Activated CD8-positive, alpha-beta memory T cell treated with anti-CD3 and anti-CD28 coated beads, Interleukin-2, amount 50 U/mL, for 4 hours (primary cell): ENCODE measurements at regions not wholly inside any gene's neighbourhood (a gene's known extent, or its start where the extent isn't known, plus 50 kb on each side); places are given as distances from the start of the nearest gene placed in this dataset.
A peak's percentile ranks its signal among the peaks of the same experiment; 100 is the strongest.

Experiments used
- DNase-seq: peaks from one replicate; pipeline ENCODE4 v3.0.0-alpha.2; 2020

DNA sequence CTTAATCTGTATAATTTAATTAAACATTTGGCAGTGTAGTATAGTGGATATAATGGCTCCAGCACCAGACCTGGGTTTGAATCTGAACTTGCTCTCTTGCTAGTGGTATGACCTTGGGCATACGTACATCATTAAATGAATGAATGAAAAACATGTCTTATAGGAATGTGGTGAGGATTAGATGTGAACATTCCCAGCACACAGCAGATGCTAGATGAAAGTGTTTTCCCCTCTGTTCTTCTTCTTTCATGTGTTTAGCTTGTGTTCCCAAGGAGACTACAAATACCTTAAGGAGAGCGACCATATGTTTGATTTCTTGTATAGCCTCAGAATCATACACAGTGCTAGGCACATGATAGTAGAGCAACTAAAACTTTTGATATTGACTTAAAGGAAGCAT lies 56.5 kb downstream of the CT47B1 start:
- no peak for DNase-seq

DNA sequence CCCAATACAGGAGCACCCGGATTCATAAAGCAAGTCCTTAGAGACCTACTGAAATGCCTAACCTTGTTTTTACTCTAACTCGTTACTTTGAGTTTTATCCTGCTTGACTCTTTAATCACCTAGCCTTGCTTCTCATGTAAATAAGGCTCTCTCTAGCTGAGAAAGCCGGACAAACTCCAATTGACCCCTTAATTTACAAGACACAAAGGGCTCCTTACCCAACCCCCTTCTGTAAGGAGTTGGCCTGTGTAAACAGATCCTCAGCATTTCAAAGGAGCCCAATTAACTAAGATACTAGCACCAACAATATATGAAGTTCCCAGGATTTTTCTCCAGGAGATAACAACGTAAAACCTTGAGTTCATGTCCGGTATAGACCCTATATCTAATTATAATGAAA lies 61.7 kb downstream of the CT47B1 start:
- DNase-seq: no peak

DNA sequence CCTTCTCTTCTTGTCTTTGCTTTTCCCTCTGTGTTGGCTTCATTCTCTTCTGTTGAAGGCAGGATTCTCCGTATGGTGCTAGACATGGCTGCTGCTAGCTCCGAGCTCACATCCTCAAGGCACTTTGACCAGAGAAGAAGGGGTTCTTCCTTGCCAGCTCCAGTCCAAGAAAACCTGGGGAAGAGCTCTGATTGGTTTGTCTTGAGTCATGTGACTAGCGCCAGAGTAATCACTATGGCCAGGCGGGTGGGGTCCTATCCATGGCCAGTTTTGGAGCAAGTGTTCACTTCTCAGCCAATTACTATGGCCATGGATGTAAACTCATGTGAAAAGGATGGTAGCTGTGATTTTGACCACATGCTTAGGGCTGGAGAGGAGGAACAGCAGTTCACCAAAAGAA lies 74.2 kb downstream of the CT47B1 start:
- DNase-seq: no peak

DNA sequence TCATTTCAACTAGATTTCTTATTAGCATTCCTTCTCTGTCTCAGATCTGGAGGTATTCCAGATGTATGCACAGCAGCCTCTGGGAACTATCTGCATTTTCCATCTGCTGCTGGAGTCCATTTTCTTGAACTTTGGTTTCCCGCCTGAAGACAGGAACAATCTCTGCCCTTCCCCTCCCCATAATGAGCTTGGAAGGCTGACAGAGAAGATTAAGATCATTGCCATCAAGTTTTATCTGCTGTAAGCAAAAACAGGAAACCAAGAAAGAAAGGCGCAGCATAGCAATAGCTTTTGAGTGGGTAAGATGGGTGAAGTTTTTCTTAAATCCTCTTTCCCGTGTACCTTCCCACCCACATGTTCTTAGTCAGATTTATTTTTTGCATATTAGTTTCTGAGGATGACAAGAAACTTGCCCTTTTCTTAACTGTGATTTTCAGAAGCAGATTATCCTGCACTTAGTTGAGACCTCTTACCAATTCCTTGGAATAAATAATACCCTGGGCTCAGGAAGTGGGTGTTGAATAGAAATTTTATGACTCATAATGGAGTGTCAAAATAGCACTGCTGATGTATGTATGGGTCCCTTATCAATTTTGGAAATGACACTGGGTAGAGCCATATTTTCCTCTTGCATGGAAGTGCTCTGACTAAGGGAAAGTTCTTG lies 78.3 kb downstream of the CT47B1 start:
- DNase-seq: no peak

DNA sequence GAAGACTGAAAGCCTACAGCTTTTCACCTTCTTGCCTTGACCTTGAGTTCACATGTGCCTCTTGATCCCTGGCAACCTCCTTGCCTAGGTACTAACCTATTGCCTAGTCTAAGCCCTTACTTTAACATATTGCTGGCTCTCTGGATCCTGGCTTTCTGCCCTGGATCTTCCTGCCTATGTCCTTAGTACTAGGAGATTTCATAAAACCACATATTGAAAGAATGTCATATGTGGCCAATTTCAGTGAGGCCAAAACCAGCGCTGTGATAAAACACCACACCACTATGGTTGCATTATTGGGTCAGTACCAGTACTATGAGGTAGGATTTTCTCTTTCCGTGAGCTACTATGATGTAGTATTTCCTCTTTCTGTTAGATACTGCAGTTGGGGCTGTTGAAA lies 80.4 kb downstream of the CT47B1 start:
- no peak for DNase-seq

DNA sequence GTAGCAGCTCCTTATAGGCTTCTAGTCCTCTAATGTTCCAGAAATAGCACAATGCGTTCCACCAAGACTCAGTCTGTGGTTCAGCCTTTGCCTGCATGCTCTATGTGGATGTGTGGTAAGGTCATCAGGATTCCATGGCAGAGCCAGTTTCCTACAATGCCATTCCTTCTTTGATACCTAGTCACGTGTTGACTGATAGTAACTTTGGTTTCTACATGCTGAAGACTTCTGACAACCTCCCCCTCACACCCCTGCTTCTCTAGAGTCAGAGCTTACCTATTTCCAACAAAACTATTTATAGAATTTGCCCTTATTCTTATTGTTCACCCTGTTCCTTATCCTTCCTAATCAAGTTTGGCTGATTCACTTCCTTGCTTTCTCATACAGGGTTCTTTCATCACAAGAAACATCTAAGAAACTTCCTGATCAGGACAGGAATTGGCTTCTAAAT lies 81.1 kb downstream of the CT47B1 start:
- no peak for DNase-seq

DNA sequence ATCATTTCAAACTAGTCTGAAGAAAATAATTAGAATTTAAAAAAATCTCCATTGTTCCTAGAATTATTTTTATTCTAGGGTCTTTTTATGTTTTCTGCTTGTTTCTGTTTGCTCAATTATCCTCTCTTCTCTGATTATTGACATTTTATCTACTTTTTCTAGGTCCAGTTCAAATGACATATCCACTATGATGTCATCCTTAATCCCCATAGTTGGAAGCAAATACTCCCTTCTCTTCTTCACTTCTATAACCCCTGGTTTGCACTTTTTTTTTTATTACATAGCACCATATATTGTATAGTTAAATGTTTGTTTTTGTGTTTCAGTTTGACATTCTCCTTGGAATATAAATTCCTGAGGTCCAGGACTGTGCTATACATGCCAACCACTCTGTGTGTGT lies 82.6 kb downstream of the CT47B1 start:
- no peak for DNase-seq

DNA sequence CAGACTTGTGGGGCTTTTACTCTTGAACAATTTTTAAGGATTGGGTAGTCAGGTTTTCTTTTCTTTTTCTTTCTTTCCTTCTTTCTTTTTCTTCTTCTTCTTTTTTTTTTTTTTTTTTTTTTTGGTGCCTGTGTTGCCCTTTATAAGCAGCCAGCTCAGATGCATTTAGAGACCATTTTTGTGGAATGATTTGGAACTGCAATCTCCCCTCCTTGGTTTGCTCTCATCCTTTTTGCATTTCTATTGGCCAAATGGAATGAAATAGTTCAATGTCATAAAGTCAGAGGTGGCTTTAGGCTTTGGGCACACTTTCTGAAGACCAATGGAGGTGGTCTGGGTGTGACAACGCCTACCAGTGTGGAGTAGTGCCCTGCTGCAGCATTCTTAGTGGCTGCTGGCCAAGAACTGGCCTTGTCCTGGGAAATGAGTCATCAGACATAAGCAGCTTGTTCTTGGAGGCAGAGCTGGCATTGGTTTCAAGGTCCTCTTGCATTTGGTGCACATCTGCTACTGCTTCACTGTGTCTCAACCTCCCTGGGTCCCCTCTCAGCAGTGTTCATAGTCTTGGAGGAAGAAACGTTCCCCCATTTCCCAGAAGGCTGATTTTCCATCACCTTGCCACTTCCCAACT lies 84.5 kb downstream of the CT47B1 start:
- DNase-seq: no peak

DNA sequence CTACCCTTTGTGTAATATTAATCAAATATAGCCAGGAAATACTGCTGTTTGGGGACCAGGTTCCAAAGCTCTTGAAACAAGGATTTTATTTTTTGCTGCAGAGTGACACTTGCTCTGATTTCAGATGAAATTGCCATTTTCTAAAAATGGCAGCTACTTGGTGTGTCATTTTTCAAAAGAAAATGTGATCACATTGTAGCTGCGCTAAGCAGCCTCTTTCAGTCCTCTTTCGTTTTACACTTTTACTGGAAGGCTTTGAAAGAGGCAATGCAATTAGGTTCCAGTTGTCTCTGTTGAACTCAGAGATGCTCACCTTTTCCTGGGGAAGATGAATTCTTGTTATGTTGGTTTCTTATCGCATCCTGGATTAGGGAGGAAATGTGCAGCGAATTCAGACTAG lies 85.1 kb downstream of the CT47B1 start:
- DNase-seq: no peak

DNA sequence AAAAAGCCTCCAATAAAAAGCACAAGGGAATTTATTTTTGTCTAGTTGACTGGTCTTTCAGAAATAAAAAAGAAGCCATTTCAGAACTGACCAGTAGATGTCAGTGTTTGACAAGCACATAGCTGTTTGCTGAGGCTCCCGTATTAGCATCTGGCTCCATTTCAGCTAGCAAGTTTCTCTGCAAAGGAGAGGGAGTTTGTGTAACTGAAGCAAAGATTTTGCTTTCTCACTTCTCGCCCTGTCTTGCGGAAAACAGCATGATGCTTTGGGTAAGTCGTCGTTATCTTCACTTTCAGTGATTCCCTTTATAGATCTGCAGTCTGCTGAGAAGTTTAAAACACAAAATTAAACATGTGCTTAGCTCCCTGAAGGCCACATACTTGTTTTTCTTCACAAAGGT lies 85.5 kb downstream of the CT47B1 start:
- no peak for DNase-seq

DNA sequence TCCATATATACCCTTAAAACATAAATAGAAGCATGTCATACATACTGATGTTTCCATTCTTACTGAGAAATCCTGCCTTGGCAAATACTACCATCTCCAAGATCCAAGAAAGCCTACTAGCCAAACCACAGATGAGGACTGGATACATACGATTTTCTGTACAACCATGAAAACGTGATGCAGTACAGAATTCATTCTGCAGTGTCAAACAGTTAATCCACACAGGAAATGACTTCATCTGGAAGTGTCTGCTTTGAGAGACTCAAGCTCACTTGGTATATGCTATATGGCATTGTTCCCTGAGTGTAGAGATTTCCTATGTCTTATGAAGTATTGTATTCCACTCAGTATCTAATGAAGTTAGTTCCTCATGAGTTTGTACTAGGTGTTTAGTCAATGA lies 94.3 kb downstream of the CT47B1 start:
- DNase-seq: no peak

DNA sequence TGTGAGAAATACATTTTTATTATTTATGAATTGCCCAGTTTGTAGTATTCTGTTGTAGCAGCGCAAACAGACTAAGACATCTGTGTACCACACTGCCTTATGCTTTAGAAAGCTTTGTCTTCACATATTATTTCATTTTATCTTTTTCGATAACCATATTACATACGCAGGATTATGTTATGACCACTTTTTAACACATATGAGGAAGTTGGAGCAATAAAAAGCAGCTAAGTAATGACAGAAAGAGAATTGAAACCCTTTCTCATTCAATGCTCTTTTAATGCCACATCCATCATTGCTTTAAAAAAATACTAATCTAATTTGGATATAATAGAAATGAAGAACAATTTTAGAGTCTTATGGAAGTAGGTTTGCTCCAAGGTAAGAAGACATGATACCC lies 99.7 kb downstream of the CT47B1 start:
- no peak for DNase-seq

DNA sequence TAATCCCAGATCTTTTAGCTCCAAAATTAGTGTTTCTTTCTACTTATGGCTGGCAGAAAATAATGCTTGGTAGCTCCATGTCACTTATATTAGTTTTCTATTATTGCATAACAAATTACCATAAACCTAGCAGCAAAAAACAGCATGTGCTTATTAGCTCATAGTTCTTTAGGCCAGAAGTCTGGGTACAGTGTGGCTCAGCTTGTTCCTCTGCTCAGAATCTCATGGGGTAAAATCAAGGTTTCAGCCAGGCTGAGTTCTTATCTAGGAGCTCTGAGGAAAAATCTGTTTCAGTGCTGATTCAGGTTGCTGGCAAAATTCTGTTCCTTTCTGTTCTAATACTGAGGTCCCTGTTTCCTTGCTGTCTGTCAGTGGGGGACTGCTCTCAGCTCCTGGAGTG lies 101.1 kb downstream of the CT47B1 start:
- no peak for DNase-seq

DNA sequence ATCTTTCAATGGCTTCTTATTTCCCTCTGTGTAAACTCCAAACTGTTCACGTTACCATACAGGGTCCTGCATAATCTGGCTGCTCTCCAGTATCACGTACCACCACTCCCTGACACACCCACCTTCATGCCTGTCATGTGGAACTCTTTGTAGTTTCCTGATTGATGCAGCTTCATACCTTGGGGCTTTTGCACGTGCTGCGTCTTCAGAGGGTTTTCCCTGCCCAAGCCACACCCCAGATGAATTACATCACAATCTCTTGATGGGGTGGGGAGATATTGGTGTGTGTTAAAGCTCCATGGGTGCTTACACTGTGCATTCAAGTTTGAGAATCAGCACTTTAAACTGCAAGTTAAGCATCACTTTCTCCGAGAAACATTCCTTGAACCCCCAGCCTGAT lies 101.9 kb downstream of the CT47B1 start:
- DNase-seq: no peak

DNA sequence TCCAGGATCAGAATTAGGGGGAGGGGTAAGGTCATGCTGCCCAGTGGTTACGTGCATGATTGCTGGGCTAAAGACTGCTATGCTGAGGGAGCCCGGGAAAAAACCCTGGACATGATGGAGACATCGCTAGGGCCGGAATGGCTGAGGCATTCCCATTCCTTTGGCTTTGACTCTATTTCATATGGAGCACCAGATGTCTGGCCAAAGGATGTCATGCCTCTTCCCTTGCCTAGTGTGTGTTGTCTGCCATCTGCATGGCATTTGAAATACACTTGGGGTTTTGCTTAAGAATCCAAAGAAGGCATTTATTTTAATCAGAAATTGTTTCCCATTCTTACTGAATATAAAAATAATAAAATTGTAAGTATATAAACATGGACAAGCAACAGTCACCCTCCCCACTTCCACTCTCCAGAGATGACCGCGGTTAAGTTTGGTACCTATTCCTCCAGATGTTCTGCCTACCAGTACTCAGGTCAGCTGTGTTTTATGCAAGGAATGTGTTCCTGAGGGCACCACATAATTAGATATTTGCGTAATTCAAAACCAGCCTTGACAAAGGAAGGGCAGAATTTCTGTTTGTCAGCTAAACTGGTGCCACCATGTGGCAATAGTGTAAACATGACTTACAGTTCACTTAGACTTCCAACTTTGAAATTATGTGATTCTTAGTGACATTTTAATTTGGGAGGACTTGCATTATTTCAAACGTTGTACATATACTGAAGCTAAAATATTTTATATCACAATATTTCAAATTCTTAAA lies 105.9 kb downstream of the CT47B1 start:
- no peak for DNase-seq

DNA sequence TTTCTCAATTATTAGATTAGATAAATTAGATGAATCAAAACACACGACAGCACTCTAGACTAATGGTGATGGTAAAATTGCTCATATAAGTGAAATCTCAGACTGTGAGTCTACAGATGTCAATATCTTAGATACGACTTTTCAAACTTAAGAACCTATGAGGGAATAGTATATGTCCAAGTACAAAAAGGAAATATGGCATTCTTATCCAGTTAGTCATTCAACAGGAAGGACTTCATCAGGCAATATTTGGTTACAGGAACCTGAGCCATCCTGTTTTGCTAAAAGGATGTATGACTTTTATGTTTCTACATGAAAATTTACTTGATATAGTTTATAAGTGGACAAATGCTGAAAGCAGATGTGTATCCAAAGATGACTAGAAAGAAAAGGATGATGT lies 107.0 kb downstream of the CT47B1 start:
- no peak for DNase-seq

DNA sequence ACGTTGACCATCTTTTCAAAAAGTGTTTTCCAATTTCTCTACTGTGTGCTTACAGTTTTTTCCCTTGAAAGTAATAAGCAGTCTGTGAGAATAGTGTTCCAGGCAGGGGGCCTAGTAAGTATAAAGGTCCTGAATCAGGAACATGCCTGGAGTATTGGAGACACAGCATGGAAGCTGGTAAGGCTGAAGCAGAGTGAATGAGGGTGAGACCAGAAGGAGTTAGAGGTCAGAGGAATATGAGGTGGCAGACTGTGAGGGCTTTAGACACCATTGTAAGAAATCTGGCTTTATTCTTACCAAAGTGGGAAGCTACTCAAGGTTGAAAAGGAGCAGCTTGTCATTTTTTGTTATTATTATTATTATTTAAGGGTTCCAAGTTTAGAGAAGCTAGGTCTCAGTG lies 107.4 kb downstream of the CT47B1 start:
- no peak for DNase-seq

DNA sequence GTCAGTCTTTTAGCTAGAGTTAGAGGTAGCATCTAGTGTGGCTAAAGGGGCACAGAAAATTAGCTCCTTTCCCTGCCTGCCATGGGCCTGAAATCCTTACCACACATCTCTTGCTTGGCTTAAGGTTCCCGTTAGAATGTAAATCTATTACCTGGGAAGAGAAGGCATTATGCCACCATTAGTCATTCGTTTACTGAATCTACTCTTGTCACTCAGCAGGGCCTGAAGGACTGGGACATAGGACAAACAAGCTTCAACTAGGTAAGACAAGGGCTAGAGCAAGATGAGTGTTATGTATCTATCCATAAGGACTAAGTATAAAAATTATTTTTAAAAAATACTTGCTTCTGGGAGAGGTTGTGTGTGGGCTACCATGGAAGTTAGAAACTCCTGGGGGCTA lies 112.4 kb downstream of the CT47B1 start:
- DNase-seq: no peak

DNA sequence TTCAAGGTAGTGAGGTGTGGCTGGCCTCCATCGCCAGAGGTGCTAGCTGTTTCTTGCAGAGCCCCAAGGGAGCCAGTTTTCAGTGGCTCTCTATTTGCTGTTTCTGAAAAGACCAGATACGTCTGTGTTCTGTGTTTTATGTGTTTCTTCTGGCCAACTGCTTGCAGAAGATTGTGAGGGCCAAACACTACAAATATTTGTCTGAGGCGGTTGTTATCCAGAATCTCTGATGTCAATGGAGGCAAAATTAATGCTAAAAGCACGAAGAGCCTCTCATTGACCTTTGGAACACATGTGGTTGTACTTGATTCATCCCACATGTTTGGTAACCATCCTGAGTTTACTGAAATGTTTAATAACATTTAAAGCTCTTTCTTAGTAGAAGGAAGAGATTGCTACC lies 113.9 kb downstream of the CT47B1 start:
- no peak for DNase-seq

DNA sequence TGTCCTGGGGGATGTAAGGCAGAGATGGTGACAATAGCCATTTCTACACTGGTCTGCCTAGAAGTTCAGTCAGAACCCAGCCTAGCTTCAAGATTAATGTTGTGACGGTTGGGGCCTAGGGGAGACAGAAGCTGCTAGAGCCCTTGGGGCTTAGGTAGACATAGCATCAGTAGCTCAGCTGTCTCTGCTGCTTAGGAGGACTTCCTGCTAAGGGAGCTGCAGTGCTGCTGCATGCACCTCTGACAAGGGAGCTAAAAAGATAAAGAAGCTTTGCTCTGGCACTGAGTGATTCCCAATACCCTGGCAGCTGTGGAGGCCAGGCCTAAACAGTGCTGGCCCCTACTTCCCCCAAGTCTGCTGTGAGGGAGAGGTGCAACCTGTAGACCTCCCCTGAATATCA lies 116.0 kb downstream of the CT47B1 start:
- DNase-seq: no peak

DNA sequence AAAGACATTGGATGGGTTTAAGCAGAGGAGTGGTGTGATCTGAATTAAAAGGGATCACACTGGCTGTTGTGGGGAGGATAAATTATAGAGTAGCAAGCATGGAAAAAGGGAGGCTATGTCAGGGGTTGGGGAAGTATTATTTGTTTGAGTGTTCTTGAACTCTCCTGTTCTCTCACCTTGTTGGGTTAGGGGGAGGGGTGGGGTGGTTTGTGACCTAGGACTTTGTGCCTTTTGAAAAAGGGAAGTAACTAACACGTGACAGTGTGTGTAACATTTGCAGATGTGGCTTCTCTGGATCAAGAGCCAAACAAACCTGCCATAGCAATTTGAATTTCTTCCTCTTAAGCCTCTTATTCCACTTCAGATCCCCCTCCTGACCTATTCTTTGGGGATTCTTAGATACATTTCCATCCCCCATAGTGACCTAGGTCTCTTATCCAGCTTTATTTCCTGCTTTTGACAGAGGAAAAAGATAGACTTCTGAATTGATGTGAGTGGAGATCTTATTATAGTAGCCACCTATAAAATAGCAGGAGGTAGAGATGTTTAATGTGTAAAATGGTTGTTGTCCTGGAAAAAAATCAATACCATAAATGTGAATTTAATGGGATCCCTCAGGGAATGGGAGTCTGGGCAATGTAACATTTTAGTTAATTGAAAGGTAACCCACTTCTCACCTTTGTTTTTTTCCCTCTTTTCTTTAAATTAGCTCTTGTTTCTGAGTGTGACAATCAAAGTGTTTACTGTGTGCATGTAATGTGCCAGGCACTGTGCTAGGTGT lies 120.4 kb downstream of the CT47B1 start:
- DNase-seq: no peak

DNA sequence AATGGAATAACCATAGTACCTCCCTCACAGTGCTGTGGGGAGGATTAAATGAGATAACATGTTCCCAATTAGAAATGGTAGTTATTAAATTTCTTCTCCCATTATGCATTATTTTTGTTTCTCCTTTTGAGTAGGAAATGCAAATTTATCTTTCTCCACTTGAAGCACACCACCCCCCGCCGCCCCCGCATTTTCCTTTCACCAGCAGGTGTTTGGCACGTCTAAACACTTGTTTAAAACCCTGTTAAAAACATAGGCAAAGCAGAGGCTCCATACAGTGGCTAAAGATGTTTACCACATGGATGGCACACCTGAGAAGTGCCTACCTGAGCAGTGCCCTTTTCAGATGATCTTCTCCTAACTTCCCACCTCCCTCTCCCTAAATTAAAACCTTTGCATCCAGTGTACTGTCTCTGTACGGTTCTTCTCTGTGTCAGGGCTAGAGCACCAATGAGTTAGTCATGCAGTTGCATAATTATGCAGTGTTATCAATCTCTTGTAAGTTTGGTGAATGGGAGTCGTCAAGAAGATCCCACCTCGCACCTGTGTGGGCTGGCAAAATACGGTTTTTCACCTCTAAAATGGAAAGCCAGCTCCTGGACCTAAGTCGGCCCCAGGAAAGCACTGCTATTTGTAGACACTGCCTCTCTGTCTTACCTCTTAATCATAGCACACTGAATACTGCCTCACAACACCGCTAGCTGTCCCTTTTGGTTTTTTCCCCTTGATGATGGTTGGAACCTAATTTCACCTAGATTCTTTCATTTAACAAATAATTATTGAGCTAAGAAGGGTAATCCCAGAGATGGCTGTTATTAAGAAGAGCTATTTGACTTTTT lies 122.0 kb downstream of the CT47B1 start:
- peak; percentile 19 for DNase-seq
